ENCODE measurements at regions not wholly inside any gene's neighbourhood (a gene's known extent, or its start where the extent isn't known, plus 50 kb on each side); places are given as distances from the start of the nearest gene placed in this dataset.

GRCh38 chr9:116094846-116095245 lies 58.7 kb upstream of the PAPPA start:
- TF ChIP-seq, protein P1, sequence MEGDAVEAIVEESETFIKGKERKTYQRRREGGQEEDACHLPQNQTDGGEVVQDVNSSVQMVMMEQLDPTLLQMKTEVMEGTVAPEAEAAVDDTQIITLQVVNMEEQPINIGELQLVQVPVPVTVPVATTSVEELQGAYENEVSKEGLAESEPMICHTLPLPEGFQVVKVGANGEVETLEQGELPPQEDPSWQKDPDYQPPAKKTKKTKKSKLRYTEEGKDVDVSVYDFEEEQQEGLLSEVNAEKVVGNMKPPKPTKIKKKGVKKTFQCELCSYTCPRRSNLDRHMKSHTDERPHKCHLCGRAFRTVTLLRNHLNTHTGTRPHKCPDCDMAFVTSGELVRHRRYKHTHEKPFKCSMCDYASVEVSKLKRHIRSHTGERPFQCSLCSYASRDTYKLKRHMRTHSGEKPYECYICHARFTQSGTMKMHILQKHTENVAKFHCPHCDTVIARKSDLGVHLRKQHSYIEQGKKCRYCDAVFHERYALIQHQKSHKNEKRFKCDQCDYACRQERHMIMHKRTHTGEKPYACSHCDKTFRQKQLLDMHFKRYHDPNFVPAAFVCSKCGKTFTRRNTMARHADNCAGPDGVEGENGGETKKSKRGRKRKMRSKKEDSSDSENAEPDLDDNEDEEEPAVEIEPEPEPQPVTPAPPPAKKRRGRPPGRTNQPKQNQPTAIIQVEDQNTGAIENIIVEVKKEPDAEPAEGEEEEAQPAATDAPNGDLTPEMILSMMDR (conservative IDR thresholded peaks at IDR 0.05; ENCODE audit: low read depth, low read length), result no peak
- no peak overlapping the region for H3K4me3 ChIP-seq (ENCODE audit: low read length)
- DNase-seq (ENCODE audit: low read depth), result no peak

DNA sequence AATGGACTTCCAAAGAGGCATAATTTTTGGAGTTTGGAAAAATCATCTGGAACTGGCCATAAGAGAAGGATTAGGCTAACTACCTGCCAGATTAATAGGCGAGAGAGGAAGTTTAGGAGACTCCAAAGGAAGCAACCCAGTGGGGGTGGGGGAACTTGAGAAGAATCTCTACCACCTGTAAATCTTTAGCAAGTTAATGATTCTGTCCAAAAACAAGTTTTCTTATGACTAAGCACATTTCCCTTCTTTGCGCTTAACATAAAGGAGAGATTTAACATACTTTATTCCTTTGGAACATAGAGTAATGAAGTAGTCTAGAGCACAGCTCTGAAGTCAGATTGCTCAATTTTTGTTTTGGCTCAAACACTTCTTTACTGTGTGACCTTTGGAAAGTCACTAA lies 58.2 kb upstream of the PAPPA start:
- TF ChIP-seq, protein P1 (conservative IDR thresholded peaks at IDR 0.05; ENCODE audit: low read depth, low read length), result no peak
- no peak for DNase-seq (ENCODE audit: low read depth)
- H3K4me3 ChIP-seq (ENCODE audit: low read length), result no peak overlapping the region

DNA sequence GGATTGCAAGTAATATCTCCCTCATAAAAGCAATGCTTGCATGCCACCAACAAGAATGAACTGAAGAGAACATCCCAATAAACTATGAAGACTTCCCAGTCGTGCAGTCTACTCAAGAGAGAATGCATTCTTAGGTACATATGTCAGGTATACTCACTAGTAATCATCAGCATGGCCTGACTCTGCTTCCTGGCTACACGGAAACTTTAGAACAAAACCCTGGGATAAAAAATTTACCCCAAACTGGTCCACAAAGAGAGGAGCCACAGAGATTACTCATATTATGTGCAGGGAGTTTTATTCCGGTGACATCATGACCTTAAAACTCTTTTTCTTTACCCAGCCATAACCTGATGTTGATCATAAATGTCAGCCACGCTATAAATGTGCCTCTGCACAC lies 57.5 kb upstream of the PAPPA start:
- no peak for DNase-seq (ENCODE audit: low read depth)
- H3K4me3 ChIP-seq (ENCODE audit: low read length), result no peak overlapping the region
- TF ChIP-seq, protein P1 (conservative IDR thresholded peaks at IDR 0.05; ENCODE audit: low read depth, low read length), result no peak

- TF ChIP-seq, protein P1 (conservative IDR thresholded peaks at IDR 0.05; ENCODE audit: low read depth, low read length), result no peak
- no peak for DNase-seq (ENCODE audit: low read depth)
- no peak overlapping the region for H3K4me3 ChIP-seq (ENCODE audit: low read length)
Observed at GRCh38 chr9:116096853-116097252, 56.7 kb upstream of the PAPPA start.

DNA sequence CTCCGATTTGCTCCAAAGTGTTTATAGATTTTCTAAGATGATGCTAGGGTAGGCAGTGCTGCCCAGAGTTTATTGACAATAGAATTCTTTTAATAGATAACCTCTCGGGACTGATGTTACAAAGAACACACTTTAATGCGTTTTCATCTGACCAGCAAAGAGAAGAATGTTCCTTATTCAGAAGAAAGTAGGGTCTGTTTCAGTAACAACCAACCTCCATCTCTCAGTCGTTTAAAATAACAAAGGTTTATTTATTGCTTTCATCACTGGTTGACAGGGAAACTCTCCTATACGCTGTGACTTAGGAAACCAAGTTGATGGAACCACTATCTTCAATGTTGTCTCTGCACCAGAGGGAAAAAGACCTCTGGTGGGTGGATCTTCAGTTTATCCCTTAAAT lies 55.1 kb upstream of the PAPPA start:
- TF ChIP-seq, protein P1 (conservative IDR thresholded peaks at IDR 0.05; ENCODE audit: low read depth, low read length), result no peak
- no peak overlapping the region for H3K4me3 ChIP-seq (ENCODE audit: low read length)
- no peak for DNase-seq (ENCODE audit: low read depth)

DNA sequence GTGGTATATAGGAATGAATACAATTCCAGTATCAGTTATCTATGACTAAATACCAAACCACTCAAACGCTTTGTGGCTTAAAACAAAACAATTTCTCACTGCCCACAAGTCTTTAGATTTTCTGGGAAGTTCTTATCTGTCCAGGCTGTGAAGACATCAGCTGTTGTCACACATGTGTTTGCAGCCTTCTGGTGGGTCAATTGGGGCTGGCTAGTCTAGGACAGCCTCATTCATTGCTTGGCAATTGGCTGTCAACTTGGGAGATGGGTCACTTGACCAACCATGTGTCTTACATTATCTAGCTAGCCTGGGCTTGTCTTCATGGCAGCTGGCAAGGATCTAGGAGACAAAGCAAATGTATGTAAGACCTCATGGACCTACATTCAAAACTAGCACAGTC lies 53.8 kb upstream of the PAPPA start:
- DNase-seq (ENCODE audit: low read depth), result no peak
- TF ChIP-seq, protein P1 (conservative IDR thresholded peaks at IDR 0.05; ENCODE audit: low read depth, low read length), result no peak
- no peak overlapping the region for H3K4me3 ChIP-seq (ENCODE audit: low read length)

- no peak for DNase-seq (ENCODE audit: low read depth)
- no peak overlapping the region for H3K4me3 ChIP-seq (ENCODE audit: low read length)
- TF ChIP-seq, protein P1 (conservative IDR thresholded peaks at IDR 0.05; ENCODE audit: low read depth, low read length), result no peak
Observed at GRCh38 chr9:116100711-116101121, 52.9 kb upstream of the PAPPA start.

Data from retinal pigment epithelial cell (primary cell).